ENCODE measurements at regions not wholly inside any gene's neighbourhood (a gene's known extent, or its start where the extent isn't known, plus 50 kb on each side); places are given as distances from the start of the nearest gene placed in this dataset.

GRCh38 chr11:69560141-69560790 is 78.8 kb downstream of the LINC01488 start:
- TF ChIP-seq CTCF (IDR thresholded peaks at IDR 0.05) (no peak), POLR2A (IDR thresholded peaks at IDR 0.05) (no peak)
